ENCODE measurements at regions not wholly inside any gene's neighbourhood (a gene's known extent, or its start where the extent isn't known, plus 50 kb on each side); places are given as distances from the start of the nearest gene placed in this dataset.

GRCh38 chr3:140816372-140817195, 125.1 kb upstream of the SLC25A36 start:
- DNase-seq (ENCODE audit: low spot score) = no peak

- DNase-seq (ENCODE audit: low spot score) = no peak
These were observed 120.1 kb upstream of the SLC25A36 start for GRCh38 chr3:140821493-140821892.

- DNase-seq (ENCODE audit: low spot score) = no peak
These were observed 119.1 kb upstream of the SLC25A36 start for GRCh38 chr3:140822401-140823047.

GRCh38 chr3:140823106-140823505, 118.5 kb upstream of the SLC25A36 start:
- DNase-seq (ENCODE audit: low spot score) = no peak

GRCh38 chr3:140827894-140828293, 113.7 kb upstream of the SLC25A36 start:
- DNase-seq (ENCODE audit: low spot score) = no peak

GRCh38 chr3:140828585-140828984, 113.1 kb upstream of the SLC25A36 start:
- DNase-seq (ENCODE audit: low spot score) = no peak

- no peak for DNase-seq (ENCODE audit: low spot score)
These were observed 111.8 kb upstream of the SLC25A36 start for GRCh38 chr3:140829796-140830195.

GRCh38 chr3:140830391-140830790, 111.2 kb upstream of the SLC25A36 start:
- DNase-seq (ENCODE audit: low spot score) = no peak

GRCh38 chr3:140832883-140833282, 108.8 kb upstream of the SLC25A36 start:
- DNase-seq (ENCODE audit: low spot score) = no peak

- no peak for DNase-seq (ENCODE audit: low spot score)
These were observed 107.2 kb upstream of the SLC25A36 start for GRCh38 chr3:140834266-140835037.

GRCh38 chr3:140842984-140843649, 98.5 kb upstream of the SLC25A36 start:
- no peak for DNase-seq (ENCODE audit: low spot score)

GRCh38 chr3:140843656-140844055, 98.0 kb upstream of the SLC25A36 start:
- no peak for DNase-seq (ENCODE audit: low spot score)

- no peak for DNase-seq (ENCODE audit: low spot score)
These were observed 97.6 kb upstream of the SLC25A36 start for GRCh38 chr3:140844072-140844471.

GRCh38 chr3:140845882-140846281, 95.8 kb upstream of the SLC25A36 start:
- DNase-seq (ENCODE audit: low spot score) = no peak

GRCh38 chr3:140848666-140849065, 93.0 kb upstream of the SLC25A36 start:
- no peak for DNase-seq (ENCODE audit: low spot score)

GRCh38 chr3:140850210-140850955, 91.3 kb upstream of the SLC25A36 start:
- no peak for DNase-seq (ENCODE audit: low spot score)

- no peak for DNase-seq (ENCODE audit: low spot score)
These were observed 86.7 kb upstream of the SLC25A36 start for GRCh38 chr3:140854961-140855360.

- no peak for DNase-seq (ENCODE audit: low spot score)
These were observed 84.7 kb upstream of the SLC25A36 start for GRCh38 chr3:140856905-140857304.

GRCh38 chr3:140857993-140858392, 83.6 kb upstream of the SLC25A36 start:
- no peak for DNase-seq (ENCODE audit: low spot score)

- no peak for DNase-seq (ENCODE audit: low spot score)
These were observed 81.9 kb upstream of the SLC25A36 start for GRCh38 chr3:140859592-140860336.
